GM12892 (cell line): ENCODE measurements at regions not wholly inside any gene's neighbourhood (a gene's known extent, or its start where the extent isn't known, plus 50 kb on each side); places are given as distances from the start of the nearest gene placed in this dataset.

Experiments
- POLR2A ChIP-seq: IDR thresholded peaks from 2 replicates; pipeline ENCODE4 v1.6.1; 2011; ENCODE audit warnings: low read depth, low read length, control low read depth
- POLR2AphosphoS5 ChIP-seq: IDR thresholded peaks from 2 replicates; pipeline ENCODE4 v1.6.1; 2011; ENCODE audit warnings: low read depth, low read length, control low read depth
- TAF1 ChIP-seq: IDR thresholded peaks from 2 replicates; pipeline ENCODE4 v1.6.1; 2011; ENCODE audit warnings: low read depth, mild to moderate bottlenecking, control low read depth, low read length, borderline replicate concordance

GRCh38 chr6:155880900-155881299, 425.3 kb upstream of the NOX3 start:
- no peak for TF ChIP-seq POLR2A
- TF ChIP-seq POLR2AphosphoS5 = no peak
- TF ChIP-seq TAF1 = no peak
